Cardiac muscle cell (in vitro differentiated cells and primary cell): ENCODE measurements at regions not wholly inside any gene's neighbourhood (a gene's known extent, or its start where the extent isn't known, plus 50 kb on each side); places are given as distances from the start of the nearest gene placed in this dataset.

Source experiments
- DNase-seq, 2 donors: peaks; one replicate each; pipeline versions ENCODE4 v3.0.0 to v3.0.0-alpha.2; 2010 to 2017; ENCODE audit warnings: low read depth in 1 of 2, low spot score in 1 of 2
- H3K27ac ChIP-seq: fragments of 200-600 bp; sonication (generic); 2 replicates; pipeline ENCODE4 v1.5.1; 2016
- H3K27me3 ChIP-seq: fragments of 200-600 bp; sonication (generic); 2 replicates; pipeline ENCODE4 v1.6.0; 2016; ENCODE audit warnings: control low read depth
- H3K36me3 ChIP-seq: fragments of 200-600 bp; sonication (generic); 2 replicates; pipeline ENCODE4 v1.5.1; 2016; ENCODE audit warnings: control low read depth
- H3K4me1 ChIP-seq: fragments of 200-600 bp; sonication (generic); 2 replicates; pipeline ENCODE4 v1.8.1; 2017; ENCODE audit warnings: low read depth, mild to moderate bottlenecking, mixed run types
- H3K4me3 ChIP-seq: fragments of 200-600 bp; sonication (generic); 2 replicates; pipeline ENCODE4 v1.5.1; 2016; ENCODE audit warnings: mild to moderate bottlenecking
- H3K9me3 ChIP-seq: fragments of 200-600 bp; sonication (generic); 2 replicates; pipeline ENCODE4 v1.5.1; 2017; ENCODE audit warnings: low read depth, mild to moderate bottlenecking, control low read depth
- TF ChIP-seq, protein P1 (sequence below): IDR thresholded peaks from 2 replicates; pipeline ENCODE4 v1.5.1; 2012; ENCODE audit warnings: low read depth, mild to moderate bottlenecking, low read length

DNA sequence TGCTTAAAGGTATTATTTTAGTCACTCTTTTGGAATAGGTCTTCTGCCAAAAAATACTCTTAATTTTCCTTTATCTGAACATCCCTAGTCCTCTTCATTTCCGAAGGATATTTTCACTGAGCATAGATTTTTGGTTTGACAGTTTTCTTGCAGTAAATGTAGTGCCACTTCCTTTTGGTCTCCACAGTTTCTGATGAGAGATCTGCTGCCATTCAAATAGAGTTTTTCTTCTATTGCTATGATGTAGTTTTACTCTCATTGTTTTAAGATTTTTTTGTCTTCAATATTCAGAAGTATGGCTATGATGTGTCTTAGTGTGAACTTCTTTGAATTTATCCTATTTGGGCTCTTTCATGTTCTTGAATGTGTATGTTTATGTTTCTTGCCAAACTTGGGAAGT lies 281.1 kb upstream of the SORL1-AS1 start:
- Histone ChIP-seq H3K36me3 (no peaks in the 10 kb centered on the region), H3K4me1 (no peaks in the 10 kb centered on the region), H3K9me3 (no peaks in the 10 kb centered on the region), H3K4me3 (no peak overlapping the region), H3K27ac (no peak overlapping the region), H3K27me3 (no peaks in the 10 kb centered on the region)
- TF ChIP-seq, protein P1, sequence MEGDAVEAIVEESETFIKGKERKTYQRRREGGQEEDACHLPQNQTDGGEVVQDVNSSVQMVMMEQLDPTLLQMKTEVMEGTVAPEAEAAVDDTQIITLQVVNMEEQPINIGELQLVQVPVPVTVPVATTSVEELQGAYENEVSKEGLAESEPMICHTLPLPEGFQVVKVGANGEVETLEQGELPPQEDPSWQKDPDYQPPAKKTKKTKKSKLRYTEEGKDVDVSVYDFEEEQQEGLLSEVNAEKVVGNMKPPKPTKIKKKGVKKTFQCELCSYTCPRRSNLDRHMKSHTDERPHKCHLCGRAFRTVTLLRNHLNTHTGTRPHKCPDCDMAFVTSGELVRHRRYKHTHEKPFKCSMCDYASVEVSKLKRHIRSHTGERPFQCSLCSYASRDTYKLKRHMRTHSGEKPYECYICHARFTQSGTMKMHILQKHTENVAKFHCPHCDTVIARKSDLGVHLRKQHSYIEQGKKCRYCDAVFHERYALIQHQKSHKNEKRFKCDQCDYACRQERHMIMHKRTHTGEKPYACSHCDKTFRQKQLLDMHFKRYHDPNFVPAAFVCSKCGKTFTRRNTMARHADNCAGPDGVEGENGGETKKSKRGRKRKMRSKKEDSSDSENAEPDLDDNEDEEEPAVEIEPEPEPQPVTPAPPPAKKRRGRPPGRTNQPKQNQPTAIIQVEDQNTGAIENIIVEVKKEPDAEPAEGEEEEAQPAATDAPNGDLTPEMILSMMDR: no peak
- DNase-seq: no peak

DNA sequence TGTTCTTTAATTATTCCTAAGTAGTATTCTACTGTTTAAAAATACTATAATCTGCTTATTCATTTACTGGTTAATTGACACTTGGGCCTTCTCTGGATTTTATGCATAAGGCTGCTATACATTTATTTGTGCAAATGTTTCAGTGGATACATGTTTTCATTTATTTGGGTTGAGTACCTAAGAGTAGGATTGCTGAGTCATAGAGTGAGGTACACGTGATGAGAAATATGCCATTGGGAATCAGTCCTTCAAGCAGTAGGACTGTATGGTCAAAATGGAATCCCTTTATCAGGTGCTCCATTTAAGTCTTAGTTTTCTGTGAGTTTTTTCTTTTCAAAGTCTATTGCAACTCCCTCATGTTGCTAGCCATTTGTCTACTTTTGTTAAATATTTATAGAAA lies 275.2 kb upstream of the SORL1-AS1 start:
- no peak overlapping the region for H3K4me3 ChIP-seq
- H3K9me3 ChIP-seq: no peaks in the 10 kb centered on the region
- TF ChIP-seq, protein P1: no peak
- no peak for DNase-seq
- no peaks in the 10 kb centered on the region for H3K4me1 ChIP-seq
- no peak overlapping the region for H3K27ac ChIP-seq
- no peaks in the 10 kb centered on the region for H3K36me3 ChIP-seq
- H3K27me3 ChIP-seq: no peaks in the 10 kb centered on the region

DNA sequence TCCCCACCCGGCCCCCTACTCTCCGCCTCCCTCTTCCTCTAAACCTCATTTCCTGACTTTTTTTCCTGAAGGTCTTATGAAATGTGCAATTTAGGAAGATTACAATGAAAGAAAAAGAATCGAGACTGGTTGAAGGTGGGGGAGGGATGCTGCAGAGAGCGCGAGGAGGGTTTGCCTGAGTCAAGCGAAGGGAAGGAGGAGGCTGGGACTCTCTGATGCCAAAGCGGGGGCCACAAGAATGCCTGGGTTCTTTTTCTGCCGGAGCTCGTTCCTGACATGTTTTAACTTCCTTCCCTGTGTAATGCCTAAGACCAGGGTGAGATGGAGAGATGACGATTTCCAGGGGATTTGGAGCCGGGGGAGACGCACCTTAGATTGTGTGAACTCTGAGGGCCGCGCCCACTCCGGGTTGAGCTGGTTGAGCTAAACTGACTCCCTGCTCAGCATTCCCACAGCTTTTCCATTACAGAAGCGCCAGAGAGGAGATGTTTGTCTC lies 270.5 kb upstream of the SORL1-AS1 start:
- no peaks in the 10 kb centered on the region for H3K9me3 ChIP-seq
- no peaks in the 10 kb centered on the region for H3K4me1 ChIP-seq
- no peak overlapping the region for H3K27ac ChIP-seq
- peak; percentile 21 to 90 for DNase-seq
- H3K36me3 ChIP-seq: no peaks in the 10 kb centered on the region
- TF ChIP-seq, protein P1: no peak
- H3K27me3 ChIP-seq: no peaks in the 10 kb centered on the region
- peak overlapping the region; percentile 9 for H3K4me3 ChIP-seq

DNA sequence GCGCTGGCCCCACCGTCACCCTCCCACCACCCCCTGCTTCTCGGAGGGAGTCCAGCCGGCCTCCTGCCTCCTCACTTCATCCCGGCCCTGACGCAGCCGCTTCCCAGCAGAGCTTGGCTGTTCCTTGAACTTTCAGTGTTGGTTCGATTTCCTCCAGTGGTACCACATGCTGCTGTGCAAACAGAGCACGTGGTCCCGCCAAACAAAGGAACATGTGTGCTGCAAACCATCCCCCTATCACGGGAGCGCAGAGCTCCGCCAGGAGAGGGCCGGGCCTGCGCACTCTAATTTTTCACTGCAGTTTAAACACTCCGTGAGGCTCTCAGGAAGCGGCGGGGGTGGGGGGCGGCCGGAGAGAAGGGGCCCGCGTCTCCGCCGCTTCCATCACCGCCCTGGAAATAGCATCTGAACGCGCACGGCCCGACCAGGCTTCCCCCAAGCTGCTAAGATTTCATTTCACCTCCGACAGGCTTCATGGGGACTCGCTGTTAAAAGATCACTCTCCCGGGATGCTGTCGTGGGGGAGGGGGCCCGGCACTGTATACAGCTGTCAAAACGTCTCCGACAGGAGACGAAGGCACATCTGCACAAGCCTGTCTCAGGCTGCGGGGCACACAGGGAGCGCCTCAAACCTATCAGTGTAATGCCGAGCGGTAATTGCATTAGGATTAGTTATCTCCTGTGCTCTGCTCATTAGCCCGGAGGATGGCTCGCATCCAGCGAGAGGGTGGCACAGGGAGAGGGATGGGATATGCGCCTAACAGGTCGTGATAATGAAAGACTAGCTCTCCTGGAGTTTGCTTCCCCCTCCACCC lies 269.9 kb upstream of the SORL1-AS1 start:
- peak overlapping the region; percentile 9 for H3K4me3 ChIP-seq
- H3K4me1 ChIP-seq: no peaks in the 10 kb centered on the region
- DNase-seq: peak; percentile 80 to 100
- H3K27me3 ChIP-seq: no peaks in the 10 kb centered on the region
- H3K36me3 ChIP-seq: no peaks in the 10 kb centered on the region
- H3K9me3 ChIP-seq: no peaks in the 10 kb centered on the region
- H3K27ac ChIP-seq: peak overlapping the region; percentile 19
- TF ChIP-seq, protein P1: peak; percentile 24

DNA sequence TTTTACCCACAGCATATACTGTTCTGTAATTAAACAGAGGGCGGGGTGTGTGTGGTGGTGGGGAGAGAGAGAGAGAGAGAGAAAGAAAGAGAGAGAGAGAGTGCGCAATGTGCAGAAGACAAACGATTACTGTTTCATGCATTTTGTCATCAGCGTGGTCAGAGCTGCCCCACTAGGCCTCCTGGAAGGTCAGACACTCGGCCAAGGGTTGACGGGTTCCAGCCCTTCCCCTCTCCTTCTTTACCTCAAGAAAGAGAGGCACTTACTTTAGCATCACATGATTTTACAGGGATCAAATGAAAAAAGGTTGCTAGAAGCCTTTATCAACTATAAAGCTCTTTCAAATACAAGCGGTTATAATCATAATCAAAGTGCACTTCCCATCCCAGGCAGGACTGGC lies 269.2 kb upstream of the SORL1-AS1 start:
- TF ChIP-seq, protein P1: no peak
- DNase-seq: no peak
- no peaks in the 10 kb centered on the region for H3K27me3 ChIP-seq
- H3K36me3 ChIP-seq: no peaks in the 10 kb centered on the region
- no peaks in the 10 kb centered on the region for H3K4me1 ChIP-seq
- H3K9me3 ChIP-seq: no peaks in the 10 kb centered on the region
- no peak overlapping the region for H3K4me3 ChIP-seq
- no peak overlapping the region for H3K27ac ChIP-seq
